Ectodermal cell (in vitro differentiated cells): ENCODE measurements at regions not wholly inside any gene's neighbourhood (a gene's known extent, or its start where the extent isn't known, plus 50 kb on each side); places are given as distances from the start of the nearest gene placed in this dataset.

Experiments used
- H3K27ac ChIP-seq: 2 replicates; pipeline ENCODE4 v1.7.0; 2013; ENCODE audit warnings: mild to moderate bottlenecking, low read depth, low read length; ENCODE audit not compliant: insufficient read depth, poor library complexity, severe bottlenecking
- H3K27me3 ChIP-seq: 2 replicates; pipeline ENCODE4 v1.7.0; 2013; ENCODE audit warnings: mild to moderate bottlenecking, low read length; ENCODE audit not compliant: insufficient read depth, control insufficient read depth, poor library complexity, severe bottlenecking
- H3K36me3 ChIP-seq: one replicate; pipeline ENCODE4 v1.7.0; 2013; ENCODE audit warnings: low read length; ENCODE audit not compliant: control insufficient read depth, insufficient read depth
- H3K4me1 ChIP-seq: one replicate; pipeline ENCODE4 v1.7.0; 2013; ENCODE audit warnings: low read length; ENCODE audit not compliant: control insufficient read depth, insufficient read depth
- H3K4me3 ChIP-seq: 2 replicates; pipeline ENCODE4 v1.7.0; 2013; ENCODE audit warnings: low read depth, low read length, control low read depth; ENCODE audit not compliant: insufficient read depth
- H3K9me3 ChIP-seq: 2 replicates; pipeline ENCODE4 v1.7.0; 2013; ENCODE audit warnings: mild to moderate bottlenecking, low read length, moderate library complexity; ENCODE audit not compliant: control insufficient read depth
- WGBS, 2 experiments: methylation state at CpG; one replicate each; pipeline ENCODE4 v1.1.7; 2013; ENCODE audit warnings: missing lambda C conversion rate in 2 of 2; 5-methylcytosine and 5-hydroxymethylcytosine counted together

GRCh38 chr5:75993643-75994520 is 89.3 kb upstream of the SV2C start:
- Histone ChIP-seq H3K4me1 (no peaks in the 10 kb centered on the region), H3K36me3 (no peaks in the 10 kb centered on the region), H3K27ac (no peak overlapping the region), H3K9me3 (peaks cover 2% of the 10 kb centered on the region), H3K4me3 (no peak overlapping the region), H3K27me3 (no peaks in the 10 kb centered on the region)
- 90 to 95% methylated on average over 5 of the region's 5 CpGs for WGBS, 2 experiments

GRCh38 chr5:75993183-75993582 is 90.0 kb upstream of the SV2C start:
- no peaks in the 10 kb centered on the region for H3K9me3 ChIP-seq
- whole genome bisulfite sequencing, 2 experiments: 94 to 95% methylated on average over 6 of the region's 6 CpGs
- no peaks in the 10 kb centered on the region for H3K4me1 ChIP-seq
- no peak overlapping the region for H3K27ac ChIP-seq
- H3K27me3 ChIP-seq: no peaks in the 10 kb centered on the region
- no peaks in the 10 kb centered on the region for H3K36me3 ChIP-seq
- no peak overlapping the region for H3K4me3 ChIP-seq

- Histone ChIP-seq H3K27ac (no peak overlapping the region), H3K4me3 (no peak overlapping the region), H3K4me1 (no peaks in the 10 kb centered on the region), H3K36me3 (no peaks in the 10 kb centered on the region), H3K27me3 (no peaks in the 10 kb centered on the region), H3K9me3 (no peaks in the 10 kb centered on the region)
Measured at GRCh38 chr5:75992753-75993152, 90.4 kb upstream of the SV2C start.

GRCh38 chr5:75985077-75985476 is 98.1 kb upstream of the SV2C start:
- Histone ChIP-seq H3K27me3 (no peaks in the 10 kb centered on the region), H3K27ac (no peak overlapping the region), H3K9me3 (no peaks in the 10 kb centered on the region), H3K4me3 (no peak overlapping the region), H3K4me1 (no peaks in the 10 kb centered on the region), H3K36me3 (no peaks in the 10 kb centered on the region)
- 66% methylated on average over 3 of the region's 3 CpGs for WGBS, 2 experiments

- 96 to 97% methylated on average over 5 of the region's 5 CpGs for WGBS, 2 experiments
- Histone ChIP-seq H3K27me3 (no peaks in the 10 kb centered on the region), H3K27ac (no peak overlapping the region), H3K9me3 (no peaks in the 10 kb centered on the region), H3K36me3 (no peaks in the 10 kb centered on the region), H3K4me1 (no peaks in the 10 kb centered on the region), H3K4me3 (no peak overlapping the region)
Measured at GRCh38 chr5:75975496-75975895, 107.7 kb upstream of the SV2C start.

GRCh38 chr5:75965292-75965691 is 117.9 kb upstream of the SV2C start:
- Histone ChIP-seq H3K27me3 (no peaks in the 10 kb centered on the region), H3K9me3 (no peaks in the 10 kb centered on the region), H3K36me3 (no peaks in the 10 kb centered on the region), H3K27ac (no peak overlapping the region), H3K4me3 (no peak overlapping the region), H3K4me1 (no peaks in the 10 kb centered on the region)
- WGBS, 2 experiments: 87 to 92% methylated on average over 1 of the region's 1 CpG

GRCh38 chr5:75964008-75964407 is 119.2 kb upstream of the SV2C start:
- Histone ChIP-seq H3K9me3 (no peaks in the 10 kb centered on the region), H3K27ac (no peak overlapping the region), H3K4me1 (no peaks in the 10 kb centered on the region), H3K4me3 (no peak overlapping the region), H3K27me3 (no peaks in the 10 kb centered on the region), H3K36me3 (no peaks in the 10 kb centered on the region)
- 92 to 96% methylated on average over 1 to 2 of the region's 2 CpGs for WGBS, 2 experiments

GRCh38 chr5:75963554-75963953 is 119.6 kb upstream of the SV2C start:
- no peaks in the 10 kb centered on the region for H3K36me3 ChIP-seq

GRCh38 chr5:75961818-75962217 is 121.4 kb upstream of the SV2C start:
- H3K27ac ChIP-seq: no peak overlapping the region
- no peaks in the 10 kb centered on the region for H3K9me3 ChIP-seq
- no peaks in the 10 kb centered on the region for H3K36me3 ChIP-seq
- no peaks in the 10 kb centered on the region for H3K27me3 ChIP-seq
- H3K4me1 ChIP-seq: no peaks in the 10 kb centered on the region
- H3K4me3 ChIP-seq: no peak overlapping the region
- 82 to 100% methylated on average over 1 of the region's 1 CpG for WGBS, 2 experiments

More at GRCh38 chr5:75963554-75963953, 119.6 kb upstream of the SV2C start:
- Histone ChIP-seq H3K9me3 (no peaks in the 10 kb centered on the region), H3K4me1 (no peaks in the 10 kb centered on the region), H3K4me3 (no peak overlapping the region), H3K27ac (no peak overlapping the region), H3K27me3 (no peaks in the 10 kb centered on the region)
- 100% methylated on average over 2 of the region's 2 CpGs; no CpG with 5 or more reads in 1 of the 2 experiments for WGBS, 2 experiments

- Histone ChIP-seq H3K27me3 (no peaks in the 10 kb centered on the region), H3K27ac (no peak overlapping the region), H3K4me3 (no peak overlapping the region), H3K36me3 (no peaks in the 10 kb centered on the region), H3K9me3 (no peaks in the 10 kb centered on the region), H3K4me1 (no peaks in the 10 kb centered on the region)
Measured at GRCh38 chr5:75960129-75960528, 123.1 kb upstream of the SV2C start.
